GM23248 (cell line): ENCODE measurements at regions not wholly inside any gene's neighbourhood (a gene's known extent, or its start where the extent isn't known, plus 50 kb on each side); places are given as distances from the start of the nearest gene placed in this dataset.

Experiments used
- DNase-seq: peaks from one replicate; pipeline ENCODE4 v3.0.0-alpha.2; 2015
- H2AFZ ChIP-seq: fragments of 200-600 bp; sonication (generic); 2 replicates; pipeline ENCODE4 v1.6.1; 2016; ENCODE audit warnings: antibody characterized with exemption
- H3F3A ChIP-seq: fragments of 200-600 bp; sonication (generic); 2 replicates; pipeline ENCODE4 v1.6.1; 2016; ENCODE audit warnings: mild to moderate bottlenecking, antibody characterized with exemption, mixed run types; ENCODE audit not compliant: insufficient read depth
- H3K27ac ChIP-seq: fragments of 200-600 bp; sonication (generic); 2 replicates; pipeline ENCODE4 v1.5.1; 2016; ENCODE audit warnings: mild to moderate bottlenecking
- H3K27me3 ChIP-seq: fragments of 200-600 bp; sonication (generic); replicated peaks from 2 replicates; pipeline ENCODE4 v1.6.1; 2016; ENCODE audit warnings: mild to moderate bottlenecking; ENCODE audit not compliant: insufficient read depth
- H3K36me3 ChIP-seq: fragments of 200-600 bp; sonication (generic); 2 replicates; pipeline ENCODE4 v1.6.1; 2016; ENCODE audit warnings: low read depth, mild to moderate bottlenecking
- H3K4me1 ChIP-seq: fragments of 200-600 bp; sonication (generic); 2 replicates; pipeline ENCODE4 v1.6.1; 2016; ENCODE audit warnings: mild to moderate bottlenecking; ENCODE audit not compliant: insufficient read depth
- H3K4me2 ChIP-seq: fragments of 200-600 bp; sonication (generic); one replicate; pipeline ENCODE4 v1.6.1; 2016; ENCODE audit warnings: mild to moderate bottlenecking; ENCODE audit not compliant: unreplicated experiment
- H3K4me3 ChIP-seq: fragments of 200-600 bp; sonication (generic); 2 replicates; pipeline ENCODE4 v1.5.1; 2016; ENCODE audit warnings: mild to moderate bottlenecking
- H3K79me2 ChIP-seq: fragments of 200-600 bp; sonication (generic); 2 replicates; pipeline ENCODE4 v1.6.1; 2016; ENCODE audit warnings: mild to moderate bottlenecking; ENCODE audit not compliant: insufficient read depth
- H3K9ac ChIP-seq: fragments of 200-600 bp; sonication (generic); 2 replicates; pipeline ENCODE4 v1.6.1; 2016; ENCODE audit warnings: mild to moderate bottlenecking
- H3K9me2 ChIP-seq: fragments of 200-600 bp; sonication (generic); 2 replicates; pipeline ENCODE4 v1.6.1; 2016; ENCODE audit warnings: mixed run types, mild to moderate bottlenecking, moderate library complexity; ENCODE audit not compliant: insufficient read depth
- H3K9me3 ChIP-seq: fragments of 200-600 bp; sonication (generic); one replicate; pipeline ENCODE4 v1.6.1; 2017; ENCODE audit warnings: low read depth
- H4K20me1 ChIP-seq: fragments of 200-600 bp; sonication (generic); 2 replicates; pipeline ENCODE4 v1.6.0; 2016; ENCODE audit not compliant: insufficient read depth
- EZH2 ChIP-seq: fragments of 200-600 bp; sonication (generic); IDR thresholded peaks from 2 replicates; pipeline ENCODE4 v1.6.1; 2018; ENCODE audit warnings: antibody characterized with exemption, mild to moderate bottlenecking; ENCODE audit not compliant: insufficient read depth, poor library complexity, severe bottlenecking
- EZH2phosphoT487 ChIP-seq: fragments of 200-600 bp; sonication (generic); IDR thresholded peaks from 2 replicates; pipeline ENCODE4 v1.6.1; 2018; ENCODE audit warnings: antibody characterized with exemption, moderate library complexity, mild to moderate bottlenecking, low read depth; ENCODE audit not compliant: insufficient read depth
- WGBS, 2 experiments: methylation state at CpG; one replicate each; pipeline ENCODE4 v1.1.6; 2015 to 2017; ENCODE audit warnings: low lambda C conversion rate in 2 of 2, low coverage in 1 of 2; ENCODE audit errors: missing lambda C conversion rate in 2 of 2; 5-methylcytosine and 5-hydroxymethylcytosine counted together
- in situ Hi-C: fragments of 300-500 bp; cut with MboI; formaldehyde crosslinking; loops from 2 replicates; pipeline ENCODE4 v1.15.0; 2020

DNA sequence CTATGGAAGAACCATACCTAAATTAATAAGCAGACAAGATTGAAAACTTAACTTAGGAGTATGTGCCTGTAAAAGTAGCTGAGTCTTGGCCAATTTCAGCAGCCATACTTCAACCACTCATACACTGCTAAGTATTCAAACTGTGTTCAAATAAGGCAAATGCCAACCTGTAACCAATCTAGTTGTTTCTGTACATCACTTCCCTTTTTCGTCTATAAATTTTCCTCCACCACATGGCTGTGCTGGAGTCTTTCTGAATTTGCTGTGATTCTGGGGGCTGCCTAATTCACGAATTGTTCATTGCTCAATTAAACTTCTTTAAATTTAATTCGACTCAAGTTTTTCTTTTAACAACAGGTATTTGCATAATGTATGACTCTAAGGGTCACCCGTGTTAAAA, 184.4 kb downstream of the PLK2 start:
- Histone ChIP-seq H4K20me1 (no peaks in the 10 kb centered on the region), H3F3A (no peaks in the 10 kb centered on the region), H3K79me2 (no peaks in the 10 kb centered on the region), H3K9me2 (no peaks in the 10 kb centered on the region), H3K4me1 (no peaks in the 10 kb centered on the region), H3K27me3 (no peaks in the 10 kb centered on the region), H3K9me3 (no peaks in the 10 kb centered on the region), H3K4me2 (no peak overlapping the region), H3K4me3 (no peak overlapping the region), H3K36me3 (no peaks in the 10 kb centered on the region), H3K9ac (no peak overlapping the region), H3K27ac (no peak overlapping the region), H2AFZ (no peak overlapping the region)
- 75 to 77% methylated on average over 4 of the region's 4 CpGs for WGBS, 2 experiments
- DNase-seq: no peak
- in situ Hi-C loops: no loop called here
- TF ChIP-seq EZH2phosphoT487: no peak
- no peak for TF ChIP-seq EZH2

DNA sequence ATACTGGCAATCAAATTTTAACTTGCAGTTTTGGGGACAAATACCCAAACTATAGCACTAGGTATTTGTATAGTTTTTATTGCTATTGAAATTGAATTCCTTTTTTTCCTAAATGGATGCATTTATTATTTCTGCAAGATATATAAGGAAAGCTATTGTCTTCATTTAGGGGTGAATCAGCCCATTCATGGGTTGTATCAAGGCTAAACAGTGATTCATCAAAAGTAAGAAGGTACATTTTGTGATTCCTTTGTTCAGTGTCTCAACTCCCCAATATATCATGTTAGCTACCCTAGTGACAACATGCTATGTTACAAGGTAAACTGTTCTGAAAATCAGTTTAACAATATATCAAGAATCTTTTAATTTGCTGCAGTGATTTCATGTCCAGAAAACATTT, 185.7 kb downstream of the PLK2 start:
- Histone ChIP-seq H3K27me3 (no peaks in the 10 kb centered on the region), H3K4me1 (no peaks in the 10 kb centered on the region), H3K9me2 (no peaks in the 10 kb centered on the region), H3K9me3 (no peaks in the 10 kb centered on the region), H3K79me2 (no peaks in the 10 kb centered on the region), H3K9ac (no peak overlapping the region), H3K4me2 (no peak overlapping the region), H3F3A (no peaks in the 10 kb centered on the region), H3K27ac (no peak overlapping the region), H3K4me3 (no peak overlapping the region), H3K36me3 (no peaks in the 10 kb centered on the region), H4K20me1 (no peaks in the 10 kb centered on the region), H2AFZ (no peak overlapping the region)
- in situ Hi-C loops: no loop called here
- peak; percentile 10 for DNase-seq
- TF ChIP-seq EZH2phosphoT487: no peak
- no peak for TF ChIP-seq EZH2

DNA sequence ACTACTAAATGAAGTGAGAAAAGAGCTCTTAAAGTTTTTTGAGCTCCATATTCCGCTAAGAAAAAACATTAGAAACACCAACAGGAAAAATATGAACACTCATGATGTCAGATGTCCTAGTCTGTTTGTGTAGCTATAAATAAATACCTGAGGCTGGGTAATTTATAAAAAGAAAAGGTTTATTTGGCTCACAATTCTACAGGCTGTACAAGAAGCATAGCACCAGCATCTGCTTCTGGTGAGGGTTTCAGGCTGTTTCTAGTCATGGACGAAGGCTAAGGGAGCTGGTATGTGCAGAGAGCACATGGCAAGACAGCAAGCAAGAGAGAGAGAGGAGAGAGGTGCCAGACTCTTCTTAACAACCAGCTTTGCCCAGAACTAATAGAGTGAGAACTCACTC, 186.2 kb downstream of the PLK2 start:
- H4K20me1 ChIP-seq: no peaks in the 10 kb centered on the region
- no peak overlapping the region for H3K9ac ChIP-seq
- no peaks in the 10 kb centered on the region for H3K9me3 ChIP-seq
- H3K79me2 ChIP-seq: no peaks in the 10 kb centered on the region
- no peak overlapping the region; the same call in 1 of the 2 replicates for H2AFZ ChIP-seq
- no peaks in the 10 kb centered on the region for H3K36me3 ChIP-seq
- WGBS, 2 experiments: 67 to 69% methylated on average over 2 of the region's 2 CpGs
- no peak overlapping the region for H3K4me3 ChIP-seq
- H3K27ac ChIP-seq: no peak overlapping the region
- no peaks in the 10 kb centered on the region for H3K9me2 ChIP-seq
- no peaks in the 10 kb centered on the region for H3K27me3 ChIP-seq
- no peaks in the 10 kb centered on the region for H3K4me1 ChIP-seq
- TF ChIP-seq EZH2 (no peak), EZH2phosphoT487 (no peak)
- no peak overlapping the region for H3K4me2 ChIP-seq
- in situ Hi-C loops: no loop called here
- DNase-seq: no peak
- H3F3A ChIP-seq: no peaks in the 10 kb centered on the region

DNA sequence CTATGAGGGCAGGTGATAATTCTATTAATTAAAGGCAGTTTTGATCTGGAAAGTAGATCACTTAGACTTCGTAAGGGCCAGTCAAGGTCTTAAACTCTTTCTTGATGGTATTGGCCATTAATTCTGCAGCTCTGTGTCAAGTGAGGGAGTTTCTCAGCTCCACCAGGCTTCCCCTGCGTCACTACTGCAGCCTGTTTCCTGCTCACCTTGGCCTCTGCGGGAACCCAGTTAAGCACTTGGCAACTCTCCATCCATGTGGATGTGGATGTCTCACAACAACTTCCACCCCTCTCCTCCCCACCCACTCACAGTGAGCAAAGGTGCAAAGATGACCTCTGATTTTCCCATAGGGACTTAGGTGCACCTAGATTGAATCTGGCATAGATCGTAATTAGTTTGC, 191.6 kb downstream of the PLK2 start:
- Histone ChIP-seq H3K79me2 (no peaks in the 10 kb centered on the region), H3K27me3 (no peaks in the 10 kb centered on the region), H4K20me1 (no peaks in the 10 kb centered on the region), H3K36me3 (no peaks in the 10 kb centered on the region), H3K9ac (no peak overlapping the region), H3K4me2 (no peak overlapping the region), H3K4me3 (no peak overlapping the region), H3F3A (0 out of 2 replicates have a peak, but pooled peaks cover under 1% of the 10 kb centered on the region), H3K27ac (no peak overlapping the region), H3K9me3 (no peaks in the 10 kb centered on the region), H2AFZ (no peak overlapping the region), H3K9me2 (no peaks in the 10 kb centered on the region), H3K4me1 (no peaks in the 10 kb centered on the region)
- WGBS, 2 experiments: 76 to 86% methylated on average over 4 of the region's 4 CpGs
- no peak for DNase-seq
- TF ChIP-seq EZH2: no peak
- no peak for TF ChIP-seq EZH2phosphoT487
- in situ Hi-C loops: no loop called here

DNA sequence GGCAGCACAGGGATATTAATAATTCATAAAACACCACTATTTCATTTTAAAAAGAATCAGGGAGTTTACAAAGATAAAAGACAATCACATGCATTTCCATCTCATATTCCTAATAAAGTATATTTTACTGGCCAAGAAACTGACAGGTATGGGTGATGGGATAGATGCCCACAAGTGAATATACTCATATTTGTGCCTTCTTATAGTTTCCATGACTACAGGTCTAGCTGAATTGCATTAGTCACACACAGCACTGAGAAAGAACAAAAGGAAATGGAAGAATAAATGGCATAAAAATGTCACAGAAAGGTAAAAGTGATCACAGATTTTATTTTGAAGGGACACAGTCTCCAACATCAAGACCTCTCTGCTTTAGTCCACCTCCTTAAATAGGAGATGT, 193.5 kb downstream of the PLK2 start:
- peak; percentile 62 for DNase-seq
- in situ Hi-C loops: no loop called here
- Histone ChIP-seq H3K9me2 (no peaks in the 10 kb centered on the region), H3K9ac (no peak overlapping the region), H3K4me3 (no peak overlapping the region), H3K36me3 (no peaks in the 10 kb centered on the region), H3K27me3 (no peaks in the 10 kb centered on the region), H3K4me2 (no peak overlapping the region), H2AFZ (no peak overlapping the region), H4K20me1 (no peaks in the 10 kb centered on the region), H3K4me1 (peaks cover 14% of the 10 kb centered on the region), H3K27ac (no peak overlapping the region), H3F3A (peaks cover 19% of the 10 kb centered on the region), H3K9me3 (no peaks in the 10 kb centered on the region), H3K79me2 (no peaks in the 10 kb centered on the region)
- no peak for TF ChIP-seq EZH2
- no peak for TF ChIP-seq EZH2phosphoT487
